GM23338 (cell line): ENCODE measurements at regions not wholly inside any gene's neighbourhood (a gene's known extent, or its start where the extent isn't known, plus 50 kb on each side); places are given as distances from the start of the nearest gene placed in this dataset.

ENCODE experiments used
- ATAC-seq: fragments of 200-7000 bp; cut with Tn5 transposase; 3 replicates; pipeline ENCODE4 v1.9.1; 2020
- DNase-seq: peaks from one replicate; pipeline ENCODE4 v3.0.0-alpha.2; 2015; ENCODE audit warnings: low spot score
- H2AFZ ChIP-seq: fragments of 200-600 bp; sonication (generic); 2 replicates; pipeline ENCODE4 v1.8.0; 2016; ENCODE audit warnings: antibody characterized with exemption, mild to moderate bottlenecking, moderate library complexity
- H3F3A ChIP-seq: fragments of 200-600 bp; sonication (generic); replicated peaks from 2 replicates; pipeline ENCODE4 v1.8.0; 2017; ENCODE audit warnings: antibody characterized with exemption, mixed run types, low read depth
- H3K27ac ChIP-seq: fragments of 200-600 bp; sonication (generic); 2 replicates; pipeline ENCODE4 v1.6.1; 2016; ENCODE audit warnings: low read depth
- H3K27me3 ChIP-seq: fragments of 200-600 bp; sonication (generic); 2 replicates; pipeline ENCODE4 v1.8.0; 2016; ENCODE audit warnings: mild to moderate bottlenecking, mixed run types, moderate library complexity; ENCODE audit not compliant: insufficient read depth
- H3K36me3 ChIP-seq: fragments of 200-600 bp; sonication (generic); 2 replicates; pipeline ENCODE4 v1.8.0; 2016; ENCODE audit warnings: mild to moderate bottlenecking; ENCODE audit not compliant: insufficient read depth
- H3K4me1 ChIP-seq: fragments of 200-600 bp; sonication (generic); 2 replicates; pipeline ENCODE4 v1.8.0; 2016; ENCODE audit warnings: mild to moderate bottlenecking, moderate library complexity; ENCODE audit not compliant: insufficient read depth
- H3K4me2 ChIP-seq: fragments of 200-600 bp; sonication (generic); 2 replicates; pipeline ENCODE4 v1.7.1; 2017; ENCODE audit warnings: mixed run types
- H3K4me3 ChIP-seq: fragments of 200-600 bp; sonication (generic); 2 replicates; pipeline ENCODE4 v1.6.1; 2016; ENCODE audit warnings: mixed run types
- H3K79me2 ChIP-seq: fragments of 200-600 bp; sonication (generic); replicated peaks from 2 replicates; pipeline ENCODE4 v1.8.0; 2017; ENCODE audit warnings: mild to moderate bottlenecking; ENCODE audit not compliant: insufficient read depth
- H3K9me2 ChIP-seq: fragments of 200-600 bp; sonication (generic); 2 replicates; pipeline ENCODE4 v1.8.0; 2017; ENCODE audit not compliant: insufficient read depth
- H4K20me1 ChIP-seq: fragments of 200-600 bp; sonication (generic); replicated peaks from 2 replicates; pipeline ENCODE4 v1.8.0; 2017; ENCODE audit warnings: mild to moderate bottlenecking; ENCODE audit not compliant: insufficient read depth
- H3K27ac Mint-ChIP-seq: 2 replicates; pipeline ENCODE4 v1.8.0; 2020; ENCODE audit warnings: inconsistent platforms, mild to moderate bottlenecking, moderate library complexity, mixed read lengths
- H3K27me3 Mint-ChIP-seq: 3 replicates; pipeline ENCODE4 v1.8.0; 2022; ENCODE audit warnings: low read depth, mild to moderate bottlenecking, moderate library complexity, mixed read lengths, inconsistent platforms; ENCODE audit not compliant: insufficient read depth, poor library complexity
- H3K36me3 Mint-ChIP-seq: 3 replicates; pipeline ENCODE4 v1.8.0; 2021; ENCODE audit warnings: low read depth, mild to moderate bottlenecking, inconsistent platforms, moderate library complexity, mixed read lengths
- H3K4me1 Mint-ChIP-seq: 3 replicates; pipeline ENCODE4 v1.8.0; 2020; ENCODE audit warnings: mild to moderate bottlenecking, inconsistent platforms, mixed read lengths
- H3K4me3 Mint-ChIP-seq: 3 replicates; pipeline ENCODE4 v1.8.0; 2021; ENCODE audit warnings: moderate library complexity, mild to moderate bottlenecking, inconsistent platforms, mixed read lengths
- H3K9me3 Mint-ChIP-seq: 3 replicates; pipeline ENCODE4 v1.8.0; 2020; ENCODE audit warnings: moderate library complexity, mild to moderate bottlenecking, inconsistent platforms, mixed read lengths
- EZH2 ChIP-seq: fragments of 200-600 bp; sonication (generic); IDR thresholded peaks from one replicate; pipeline ENCODE4 v1.8.0; 2017; ENCODE audit warnings: antibody characterized with exemption, mild to moderate bottlenecking, low read depth; ENCODE audit not compliant: unreplicated experiment
- EZH2phosphoT487 ChIP-seq: fragments of 200-600 bp; sonication (generic); IDR thresholded peaks from one replicate; pipeline ENCODE4 v1.8.1; 2018; ENCODE audit warnings: antibody characterized with exemption; ENCODE audit not compliant: unreplicated experiment
- JUNB ChIP-seq: IDR thresholded peaks from one replicate; pipeline ENCODE4 v1.6.1; 2016; ENCODE audit warnings: antibody characterized with exemption; ENCODE audit not compliant: unreplicated experiment
- NANOG ChIP-seq: IDR thresholded peaks from 2 replicates; pipeline ENCODE4 v1.6.1; 2016; ENCODE audit warnings: antibody characterized with exemption, borderline replicate concordance
- POLR2AphosphoS5 ChIP-seq: IDR thresholded peaks from 2 replicates; pipeline ENCODE4 v1.6.1; 2016; ENCODE audit warnings: antibody characterized with exemption, low read depth
- STAT1 ChIP-seq: IDR thresholded peaks from one replicate; pipeline ENCODE4 v1.6.1; 2016; ENCODE audit warnings: antibody characterized with exemption; ENCODE audit not compliant: unreplicated experiment
- ZNF114 ChIP-seq: fragments of 250-450 bp; sonication (Bioruptor Pico); IDR thresholded peaks from 2 replicates; pipeline ENCODE4 v1.5.0; 2020; ENCODE audit warnings: mild to moderate bottlenecking, moderate library complexity
- TF ChIP-seq, protein P1 (sequence below): IDR thresholded peaks from one replicate; pipeline ENCODE4 v1.6.1; 2018; ENCODE audit warnings: antibody characterized with exemption; ENCODE audit not compliant: unreplicated experiment
- TF ChIP-seq, protein P2 (sequence below), 2 experiments: fragments of 200-600 bp in 1 of 2; sonication (generic) in 1 of 2; conservative IDR thresholded peaks; 2 replicates each; pipeline versions ENCODE4 v1.5.1 to v1.6.1; 2016 to 2017; ENCODE audit warnings: antibody characterized with exemption in 2 of 2, low read depth in 2 of 2, mild to moderate bottlenecking in 2 of 2, moderate library complexity in 1 of 2
- TF ChIP-seq, protein P3 (sequence below): IDR thresholded peaks from 2 replicates; pipeline ENCODE4 v1.6.1; 2016; ENCODE audit warnings: antibody characterized with exemption

DNA sequence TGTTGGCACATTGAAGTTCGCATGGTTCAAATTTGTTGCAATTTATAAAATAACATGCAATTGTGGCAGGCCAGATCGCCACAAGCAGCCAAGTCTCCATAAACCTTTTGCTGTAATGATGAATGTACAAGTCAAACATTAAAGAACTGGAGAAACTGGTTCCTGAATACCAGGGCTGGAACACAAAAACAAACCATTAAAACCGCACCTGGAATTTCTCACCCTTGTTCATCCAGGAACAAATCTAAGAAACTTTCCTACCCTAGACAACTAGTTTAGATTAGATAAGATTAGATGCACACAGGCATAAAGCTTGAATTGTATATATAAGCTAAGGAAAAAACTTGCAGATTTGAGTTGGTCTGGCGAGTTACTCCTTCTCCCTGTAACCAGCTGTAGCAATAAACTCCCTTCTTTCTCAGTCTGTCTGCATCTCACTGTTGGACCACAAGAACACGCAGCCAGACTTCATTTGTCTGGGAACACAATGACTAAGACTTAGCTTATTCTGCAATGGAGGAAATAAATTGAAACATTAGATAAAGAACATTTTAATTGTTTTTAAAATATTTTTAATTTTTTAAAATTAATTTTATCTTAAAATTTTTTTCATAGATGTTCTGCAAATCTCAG is 1835.5 kb upstream of the LRRTM1 start:
- H3K79me2 ChIP-seq = no peaks in the 10 kb centered on the region
- ATAC-seq = no peak
- H3K27ac ChIP-seq = no peak overlapping the region
- TF ChIP-seq EZH2 = no peak
- TF ChIP-seq NANOG = no peak
- no peak for TF ChIP-seq EZH2phosphoT487
- no peak for TF ChIP-seq POLR2AphosphoS5
- TF ChIP-seq, protein P1, sequence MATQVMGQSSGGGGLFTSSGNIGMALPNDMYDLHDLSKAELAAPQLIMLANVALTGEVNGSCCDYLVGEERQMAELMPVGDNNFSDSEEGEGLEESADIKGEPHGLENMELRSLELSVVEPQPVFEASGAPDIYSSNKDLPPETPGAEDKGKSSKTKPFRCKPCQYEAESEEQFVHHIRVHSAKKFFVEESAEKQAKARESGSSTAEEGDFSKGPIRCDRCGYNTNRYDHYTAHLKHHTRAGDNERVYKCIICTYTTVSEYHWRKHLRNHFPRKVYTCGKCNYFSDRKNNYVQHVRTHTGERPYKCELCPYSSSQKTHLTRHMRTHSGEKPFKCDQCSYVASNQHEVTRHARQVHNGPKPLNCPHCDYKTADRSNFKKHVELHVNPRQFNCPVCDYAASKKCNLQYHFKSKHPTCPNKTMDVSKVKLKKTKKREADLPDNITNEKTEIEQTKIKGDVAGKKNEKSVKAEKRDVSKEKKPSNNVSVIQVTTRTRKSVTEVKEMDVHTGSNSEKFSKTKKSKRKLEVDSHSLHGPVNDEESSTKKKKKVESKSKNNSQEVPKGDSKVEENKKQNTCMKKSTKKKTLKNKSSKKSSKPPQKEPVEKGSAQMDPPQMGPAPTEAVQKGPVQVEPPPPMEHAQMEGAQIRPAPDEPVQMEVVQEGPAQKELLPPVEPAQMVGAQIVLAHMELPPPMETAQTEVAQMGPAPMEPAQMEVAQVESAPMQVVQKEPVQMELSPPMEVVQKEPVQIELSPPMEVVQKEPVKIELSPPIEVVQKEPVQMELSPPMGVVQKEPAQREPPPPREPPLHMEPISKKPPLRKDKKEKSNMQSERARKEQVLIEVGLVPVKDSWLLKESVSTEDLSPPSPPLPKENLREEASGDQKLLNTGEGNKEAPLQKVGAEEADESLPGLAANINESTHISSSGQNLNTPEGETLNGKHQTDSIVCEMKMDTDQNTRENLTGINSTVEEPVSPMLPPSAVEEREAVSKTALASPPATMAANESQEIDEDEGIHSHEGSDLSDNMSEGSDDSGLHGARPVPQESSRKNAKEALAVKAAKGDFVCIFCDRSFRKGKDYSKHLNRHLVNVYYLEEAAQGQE = no peak
- TF ChIP-seq, protein P2, sequence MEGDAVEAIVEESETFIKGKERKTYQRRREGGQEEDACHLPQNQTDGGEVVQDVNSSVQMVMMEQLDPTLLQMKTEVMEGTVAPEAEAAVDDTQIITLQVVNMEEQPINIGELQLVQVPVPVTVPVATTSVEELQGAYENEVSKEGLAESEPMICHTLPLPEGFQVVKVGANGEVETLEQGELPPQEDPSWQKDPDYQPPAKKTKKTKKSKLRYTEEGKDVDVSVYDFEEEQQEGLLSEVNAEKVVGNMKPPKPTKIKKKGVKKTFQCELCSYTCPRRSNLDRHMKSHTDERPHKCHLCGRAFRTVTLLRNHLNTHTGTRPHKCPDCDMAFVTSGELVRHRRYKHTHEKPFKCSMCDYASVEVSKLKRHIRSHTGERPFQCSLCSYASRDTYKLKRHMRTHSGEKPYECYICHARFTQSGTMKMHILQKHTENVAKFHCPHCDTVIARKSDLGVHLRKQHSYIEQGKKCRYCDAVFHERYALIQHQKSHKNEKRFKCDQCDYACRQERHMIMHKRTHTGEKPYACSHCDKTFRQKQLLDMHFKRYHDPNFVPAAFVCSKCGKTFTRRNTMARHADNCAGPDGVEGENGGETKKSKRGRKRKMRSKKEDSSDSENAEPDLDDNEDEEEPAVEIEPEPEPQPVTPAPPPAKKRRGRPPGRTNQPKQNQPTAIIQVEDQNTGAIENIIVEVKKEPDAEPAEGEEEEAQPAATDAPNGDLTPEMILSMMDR (conservative IDR thresholded peaks at IDR 0.05; ENCODE audit: low read depth in 2 of 2) = no peak
- H3K4me1 ChIP-seq = no peaks in the 10 kb centered on the region
- H3K9me3 Mint-ChIP-seq = peaks cover 7% of the 10 kb centered on the region; the same call in 2 of the 3 replicates
- no peaks in the 10 kb centered on the region for H4K20me1 ChIP-seq
- H3K4me3 ChIP-seq = no peak overlapping the region
- no peak overlapping the region for H3K27ac Mint-ChIP-seq
- H3K4me1 Mint-ChIP-seq = no peaks in the 10 kb centered on the region; the same call in 2 of the 3 replicates
- 0 out of 2 replicates have a peak, but pooled peaks cover 4% of the 10 kb centered on the region for H3K9me2 ChIP-seq
- no peak overlapping the region for H3K4me2 ChIP-seq
- H3K4me3 Mint-ChIP-seq = no peak overlapping the region
- no peaks in the 10 kb centered on the region for H3K36me3 ChIP-seq
- no peak overlapping the region for H2AFZ ChIP-seq
- H3K27me3 Mint-ChIP-seq = no peaks in the 10 kb centered on the region
- H3K36me3 Mint-ChIP-seq = peaks cover 3% of the 10 kb centered on the region; the same call in 1 of the 3 replicates
- no peaks in the 10 kb centered on the region for H3K27me3 ChIP-seq
- H3F3A ChIP-seq = no peaks in the 10 kb centered on the region
- DNase-seq = no peak

DNA sequence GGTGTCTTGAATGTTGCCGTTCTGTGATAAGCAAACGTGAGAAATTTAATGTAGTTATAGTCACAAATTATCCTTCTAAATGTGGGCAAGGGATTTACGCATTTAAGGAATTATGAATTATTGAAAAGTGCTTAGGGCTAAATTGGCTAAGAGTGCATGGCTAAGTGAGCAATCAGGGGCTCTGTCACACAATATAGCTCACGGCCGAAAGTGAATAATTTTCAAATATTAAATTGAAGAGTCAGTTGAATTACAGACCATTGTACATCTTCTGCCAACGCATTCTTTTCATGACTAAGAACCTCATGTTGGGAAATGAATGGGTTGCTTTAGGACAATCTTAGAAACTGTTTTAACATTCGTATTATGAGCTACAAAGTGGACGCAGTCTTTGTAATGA is 1832.9 kb upstream of the LRRTM1 start:
- Histone ChIP-seq H4K20me1 (no peaks in the 10 kb centered on the region), H3K4me3 (no peak overlapping the region), H3K79me2 (no peaks in the 10 kb centered on the region), H3K27me3 (no peaks in the 10 kb centered on the region), H3K27ac (no peak overlapping the region), H3K4me1 (no peaks in the 10 kb centered on the region), H3K4me2 (no peak overlapping the region), H3F3A (no peaks in the 10 kb centered on the region), H3K36me3 (no peaks in the 10 kb centered on the region), H3K9me2 (no peaks in the 10 kb centered on the region), H2AFZ (no peak overlapping the region)
- Mint-ChIP-seq H3K36me3 (peaks cover 4% of the 10 kb centered on the region; the same call in 2 of the 3 replicates), H3K9me3 (peaks cover 9% of the 10 kb centered on the region; the same call in 2 of the 3 replicates), H3K27ac (no peak overlapping the region), H3K27me3 (no peaks in the 10 kb centered on the region), H3K4me3 (no peak overlapping the region), H3K4me1 (no peaks in the 10 kb centered on the region; the same call in 2 of the 3 replicates)
- ATAC-seq = no peak
- TF ChIP-seq ZNF114 (no peak), JUNB (no peak), STAT1 (no peak)
- TF ChIP-seq, protein P2 (conservative IDR thresholded peaks at IDR 0.05; ENCODE audit: low read depth in 2 of 2) = no peak
- TF ChIP-seq, protein P3, sequence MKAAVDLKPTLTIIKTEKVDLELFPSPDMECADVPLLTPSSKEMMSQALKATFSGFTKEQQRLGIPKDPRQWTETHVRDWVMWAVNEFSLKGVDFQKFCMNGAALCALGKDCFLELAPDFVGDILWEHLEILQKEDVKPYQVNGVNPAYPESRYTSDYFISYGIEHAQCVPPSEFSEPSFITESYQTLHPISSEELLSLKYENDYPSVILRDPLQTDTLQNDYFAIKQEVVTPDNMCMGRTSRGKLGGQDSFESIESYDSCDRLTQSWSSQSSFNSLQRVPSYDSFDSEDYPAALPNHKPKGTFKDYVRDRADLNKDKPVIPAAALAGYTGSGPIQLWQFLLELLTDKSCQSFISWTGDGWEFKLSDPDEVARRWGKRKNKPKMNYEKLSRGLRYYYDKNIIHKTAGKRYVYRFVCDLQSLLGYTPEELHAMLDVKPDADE = no peak
- no peak for DNase-seq
